ACC112 (cell line): ENCODE measurements at regions not wholly inside any gene's neighbourhood (a gene's known extent, or its start where the extent isn't known, plus 50 kb on each side); places are given as distances from the start of the nearest gene placed in this dataset.

Experiments
- H2AFZ ChIP-seq: fragments of 200-600 bp; sonication (generic); one replicate; pipeline ENCODE4 v1.6.0; 2017; ENCODE audit warnings: antibody characterized with exemption, low read length; ENCODE audit not compliant: unreplicated experiment
- H3K27ac ChIP-seq: fragments of 200-600 bp; sonication (generic); 2 replicates; pipeline ENCODE4 v1.5.1; 2014; ENCODE audit warnings: low read depth, mild to moderate bottlenecking, antibody characterized with exemption, low read length, moderate library complexity
- H3K27me3 ChIP-seq: fragments of 200-600 bp; sonication (generic); 2 replicates; pipeline ENCODE4 v1.6.1; 2014; ENCODE audit warnings: mild to moderate bottlenecking, antibody characterized with exemption, low read length, moderate library complexity, mixed read lengths; ENCODE audit not compliant: insufficient read depth
- H3K36me3 ChIP-seq: fragments of 200-600 bp; sonication (generic); 2 replicates; pipeline ENCODE4 v1.6.1; 2016; ENCODE audit warnings: mild to moderate bottlenecking, antibody characterized with exemption, low read length, moderate library complexity, mixed read lengths; ENCODE audit not compliant: insufficient read depth
- H3K4me1 ChIP-seq: fragments of 200-600 bp; sonication (generic); one replicate; pipeline ENCODE4 v1.6.1; 2016; ENCODE audit warnings: low read length, mixed read lengths; ENCODE audit not compliant: insufficient read depth, unreplicated experiment, control insufficient read depth
- H3K4me3 ChIP-seq: fragments of 200-600 bp; sonication (generic); 2 replicates; pipeline ENCODE4 v1.5.1; 2014; ENCODE audit warnings: mild to moderate bottlenecking, low read depth, low read length
- H3K79me2 ChIP-seq: fragments of 200-600 bp; sonication (generic); one replicate; pipeline ENCODE4 v1.6.0; 2016; ENCODE audit warnings: low read length; ENCODE audit not compliant: control insufficient read depth, unreplicated experiment, insufficient read depth

DNA sequence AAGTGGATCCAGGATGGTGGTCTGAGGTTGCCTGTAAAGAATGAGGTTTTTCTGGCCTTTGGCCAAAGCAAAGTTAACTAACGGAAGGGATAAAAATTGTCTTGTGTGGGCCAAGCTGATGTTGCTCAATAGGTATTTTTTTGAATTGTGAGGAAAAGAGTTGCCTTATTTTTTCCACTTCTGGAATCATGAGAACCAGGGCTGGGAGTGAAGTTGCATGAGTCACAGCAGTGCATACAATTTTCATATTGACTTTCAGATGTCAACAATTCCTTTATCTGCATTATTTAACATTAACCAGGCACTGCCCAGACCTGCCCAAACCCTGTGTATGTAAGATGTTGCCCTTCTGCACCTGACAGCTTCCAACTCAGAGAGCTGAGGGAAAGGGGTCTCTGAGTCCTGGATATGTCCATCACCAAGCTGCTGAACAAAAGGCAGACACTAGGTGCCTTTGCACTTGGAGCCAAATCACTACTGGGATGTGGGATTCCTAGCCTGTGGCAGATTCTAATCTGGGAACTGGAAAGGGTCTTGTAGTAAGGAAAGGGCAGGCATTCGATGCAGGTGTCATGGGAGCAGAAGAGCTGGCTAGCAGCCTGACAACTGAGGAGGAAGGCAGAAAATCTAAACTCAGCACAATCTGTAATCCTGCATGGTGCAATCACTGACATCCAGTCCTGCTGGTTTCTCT lies 52.3 kb upstream of the SLC35B4 start:
- H3K27me3 ChIP-seq = no peaks in the 10 kb centered on the region
- no peaks in the 10 kb centered on the region for H3K79me2 ChIP-seq
- no peaks in the 10 kb centered on the region for H3K36me3 ChIP-seq
- H3K27ac ChIP-seq = peak overlapping the region; percentile 81
- peaks cover 56% of the 10 kb centered on the region for H3K4me1 ChIP-seq
- peak overlapping the region; percentile 34; the same call in 1 of the 2 replicates for H3K4me3 ChIP-seq
- no peak overlapping the region for H2AFZ ChIP-seq

DNA sequence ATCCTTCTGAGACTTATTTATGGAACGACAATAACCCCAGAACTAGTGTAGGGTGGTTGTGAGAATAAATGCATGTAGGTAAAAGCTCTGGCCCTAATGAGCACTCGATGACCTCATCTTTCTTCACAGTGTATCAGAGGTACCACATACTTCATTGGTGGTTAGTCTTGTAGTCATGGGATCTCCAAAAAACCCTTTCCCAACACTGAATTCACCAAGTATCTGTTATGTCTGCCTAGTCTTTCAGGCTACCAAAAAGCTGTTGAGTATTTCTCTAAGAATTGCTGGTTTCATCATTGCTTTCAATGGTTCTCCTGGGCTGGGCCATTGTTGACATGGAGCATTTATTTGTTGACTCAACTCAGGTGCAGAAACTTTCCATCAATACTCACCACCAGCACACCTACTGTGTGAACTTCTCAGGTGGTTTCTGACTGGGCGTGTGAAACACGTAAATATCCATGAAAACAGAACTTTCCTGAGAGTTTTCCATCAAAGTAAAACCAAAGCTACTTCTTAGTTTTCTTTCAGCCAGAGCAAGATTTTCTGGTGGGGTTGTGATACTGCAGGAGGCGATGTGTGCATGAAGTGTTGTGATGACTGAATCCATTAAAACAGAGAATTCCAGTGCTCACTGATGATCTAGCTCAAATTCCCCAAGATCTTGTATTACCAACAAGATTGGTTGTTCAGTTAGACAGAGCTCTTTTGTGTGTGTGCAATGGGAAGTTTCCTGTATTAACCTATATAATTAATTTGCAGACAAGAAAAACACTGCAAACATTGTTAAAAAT lies 51.4 kb upstream of the SLC35B4 start:
- Histone ChIP-seq H3K79me2 (no peaks in the 10 kb centered on the region), H3K4me3 (no peak overlapping the region), H3K27me3 (no peaks in the 10 kb centered on the region), H2AFZ (no peak overlapping the region), H3K36me3 (no peaks in the 10 kb centered on the region), H3K4me1 (peaks cover 62% of the 10 kb centered on the region), H3K27ac (peak overlapping the region; percentile 81)
